HCT116 (cell line): ENCODE measurements at regions not wholly inside any gene's neighbourhood (a gene's known extent, or its start where the extent isn't known, plus 50 kb on each side); places are given as distances from the start of the nearest gene placed in this dataset.

ENCODE experiments used
- ATAC-seq: fragments of 200-7000 bp; cut with Tn5 transposase; 2 replicates; pipeline ENCODE4 v1.9.1; 2020; ENCODE audit warnings: mild to moderate bottlenecking, moderate library complexity
- BruUV-seq: library from RNA; stranded (reverse); fragments of 400-500 nt; replicated peaks from 2 replicates; lab custom pipeline; 2021; lab: Mats Ljungman, UMichigan
- CTCF ChIA-PET: fragments of 300-600 bp; sonication (Branson Sonifier 250); formaldehyde crosslinking; loops from one replicate; lab custom pipeline; 2021; ENCODE audit warnings: antibody characterized with exemption; lab: Charles Lee
- POLR2A ChIA-PET: fragments of 300-600, 350-600 bp; sonication (Branson Sonifier 250); formaldehyde crosslinking; loops from one replicate; lab custom pipeline; 2021; ENCODE audit warnings: antibody characterized with exemption; lab: Charles Lee
- RAD21 ChIA-PET, 2 experiments: fragments of 300-600 bp; sonication (Branson Sonifier 250); formaldehyde crosslinking; loops; one replicate each; lab custom pipeline; 2023; ENCODE audit warnings: low total read pairs in 2 of 2; ENCODE audit not compliant: uncharacterized antibody in 2 of 2, unreplicated experiment in 2 of 2, low non-redundant PET in 1 of 2; lab: Charles Lee
- DNase-seq: peaks from one replicate; pipeline ENCODE4 v3.0.0-alpha.2; 2010; ENCODE audit warnings: low read depth, low spot score
- H2AFZ ChIP-seq: fragments of 200-600 bp; shearing (Covaris generic), sonication (generic); 2 replicates; pipeline ENCODE4 v1.6.1; 2017; ENCODE audit warnings: low read depth, mixed run types, mixed read lengths, antibody characterized with exemption, low read length; ENCODE audit not compliant: poor library complexity, severe bottlenecking
- H3K27ac ChIP-seq: 2 replicates; pipeline ENCODE4 v1.5.1; 2012; ENCODE audit warnings: low read depth, low read length
- H3K27me3 ChIP-seq: fragments of 200-600 bp; sonication (generic); 2 replicates; pipeline ENCODE4 v1.6.1; 2016; ENCODE audit warnings: mixed run types, low read length, mixed read lengths; ENCODE audit not compliant: insufficient read depth
- H3K36me3 ChIP-seq, 2 experiments: fragments of 200-500 bp in 1 of 2; fragments of 200-600 bp in 1 of 2; sonication (Bioruptor generic) in 1 of 2; sonication (generic) in 1 of 2; 2 replicates each; pipeline versions ENCODE4 v1.5.1 to v1.6.1; 2014 to 2016; ENCODE audit warnings: low read length in 2 of 2, inconsistent platforms in 1 of 2, mixed read lengths in 1 of 2, mixed run types in 1 of 2; ENCODE audit not compliant: insufficient read depth in 2 of 2, control insufficient read depth in 1 of 2
- H3K4me1 ChIP-seq, 2 experiments: fragments of 200-600 bp in 1 of 2; sonication (generic) in 1 of 2; 2 replicates each; pipeline versions ENCODE4 v1.5.1 to v1.6.1; 2012 to 2017; ENCODE audit warnings: low read length in 2 of 2, inconsistent platforms in 1 of 2, mild to moderate bottlenecking in 1 of 2, mixed read lengths in 1 of 2, mixed run types in 1 of 2, moderate library complexity in 1 of 2; ENCODE audit not compliant: insufficient read depth in 2 of 2, control insufficient read depth in 1 of 2
- H3K4me2 ChIP-seq: fragments of 200-600 bp; sonication (generic); 2 replicates; pipeline ENCODE4 v1.6.1; 2017; ENCODE audit warnings: mixed run types, low read length, mixed read lengths
- H3K4me3 ChIP-seq, 2 experiments: fragments of 200-600 bp in 1 of 2; sonication (generic) in 1 of 2; replicated peaks in 1 of 2; 2 replicates each; pipeline ENCODE4 v1.5.1; 2011 to 2016; ENCODE audit warnings: low read length in 2 of 2, control low read depth in 1 of 2, low read depth in 1 of 2, mild to moderate bottlenecking in 1 of 2, mixed read lengths in 1 of 2, mixed run types in 1 of 2
- H3K79me2 ChIP-seq: fragments of 200-600 bp; sonication (generic); 2 replicates; pipeline ENCODE4 v1.6.1; 2017; ENCODE audit warnings: mild to moderate bottlenecking, mixed run types, low read length, moderate library complexity, mixed read lengths; ENCODE audit not compliant: insufficient read depth
- H3K9ac ChIP-seq: fragments of 200-600 bp; sonication (generic); 2 replicates; pipeline ENCODE4 v1.6.1; 2016; ENCODE audit warnings: low read length, mixed read lengths
- H3K9me2 ChIP-seq: fragments of 200-600 bp; sonication (generic), shearing (Covaris generic); 2 replicates; pipeline ENCODE4 v1.6.1; 2017; ENCODE audit warnings: mixed run types, mild to moderate bottlenecking, moderate library complexity; ENCODE audit not compliant: insufficient read depth
- H3K9me3 ChIP-seq, 2 experiments: fragments of 200-500 bp in 1 of 2; fragments of 200-600 bp in 1 of 2; sonication (Bioruptor generic) in 1 of 2; sonication (generic) in 1 of 2; 2 replicates each; pipeline ENCODE4 v1.6.1; 2014 to 2017; ENCODE audit warnings: low read length in 2 of 2, mixed read lengths in 2 of 2, inconsistent platforms in 1 of 2, low read depth in 1 of 2, mild to moderate bottlenecking in 1 of 2, mixed run types in 1 of 2, moderate library complexity in 1 of 2; ENCODE audit not compliant: control insufficient read depth in 1 of 2, insufficient read depth in 1 of 2
- H4K20me1 ChIP-seq: fragments of 200-600 bp; sonication (generic), shearing (Covaris generic); 2 replicates; pipeline ENCODE4 v1.6.1; 2017; ENCODE audit warnings: mixed run types, mild to moderate bottlenecking, moderate library complexity; ENCODE audit not compliant: insufficient read depth
- ATF3 ChIP-seq: IDR thresholded peaks from 2 replicates; pipeline ENCODE4 v1.6.1; 2012
- CBX3 ChIP-seq: IDR thresholded peaks from 2 replicates; pipeline ENCODE4 v1.6.1; 2012; ENCODE audit warnings: low read depth
- CEBPB ChIP-seq: IDR thresholded peaks from 2 replicates; pipeline ENCODE4 v1.6.1; 2012; ENCODE audit warnings: low read depth
- EGR1 ChIP-seq: IDR thresholded peaks from 2 replicates; pipeline ENCODE4 v1.6.1; 2012; ENCODE audit warnings: low read depth
- ELF1 ChIP-seq: IDR thresholded peaks from 2 replicates; pipeline ENCODE4 v1.6.1; 2012; ENCODE audit warnings: low read depth, borderline replicate concordance
- EZH2 ChIP-seq: fragments of 200-600 bp; sonication (generic); IDR thresholded peaks from 2 replicates; pipeline ENCODE4 v1.6.1; 2017; ENCODE audit warnings: antibody characterized with exemption, mixed run types
- FOSL1 ChIP-seq: IDR thresholded peaks from 2 replicates; pipeline ENCODE4 v1.6.1; 2012; ENCODE audit warnings: low read depth
- JUND ChIP-seq: IDR thresholded peaks from 2 replicates; pipeline ENCODE4 v1.6.1; 2012
- POLR2A ChIP-seq: IDR thresholded peaks from 2 replicates; pipeline ENCODE4 v1.7.0; 2011; ENCODE audit warnings: borderline replicate concordance; ENCODE audit not compliant: insufficient read depth, insufficient read length; ENCODE audit errors: extremely low read depth
- POLR2AphosphoS5 ChIP-seq: IDR thresholded peaks from 2 replicates; pipeline ENCODE4 v1.6.1; 2011; ENCODE audit warnings: mild to moderate bottlenecking, low read depth, low read length, moderate library complexity
- RAD21 ChIP-seq: IDR thresholded peaks from 2 replicates; pipeline ENCODE4 v1.6.1; 2012; ENCODE audit warnings: low read depth, mild to moderate bottlenecking
- SIN3A ChIP-seq: IDR thresholded peaks from 2 replicates; pipeline ENCODE4 v1.6.1; 2012; ENCODE audit warnings: low read depth
- SP1 ChIP-seq: IDR thresholded peaks from 2 replicates; pipeline ENCODE4 v1.6.1; 2012; ENCODE audit warnings: low read depth
- TCF7L2 ChIP-seq: IDR thresholded peaks from 2 replicates; pipeline ENCODE4 v1.7.0; 2011; ENCODE audit warnings: borderline replicate concordance, inconsistent platforms; ENCODE audit not compliant: insufficient read depth, insufficient read length; ENCODE audit errors: extremely low read depth
- YY1 ChIP-seq: IDR thresholded peaks from 2 replicates; pipeline ENCODE4 v1.6.1; 2011; ENCODE audit warnings: low read length, low read depth, moderate library complexity, mild to moderate bottlenecking; ENCODE audit not compliant: insufficient replicate concordance; ENCODE audit errors: extremely low read depth
- ZFX ChIP-seq: fragments of 450-650 bp; IDR thresholded peaks from 2 replicates; pipeline ENCODE4 v1.6.1; 2017
- ZNF274 ChIP-seq: fragments of 200-500 bp; sonication (Bioruptor generic); IDR thresholded peaks from 2 replicates; pipeline ENCODE4 v1.6.1; 2014; ENCODE audit warnings: mild to moderate bottlenecking, low read depth, low read length, inconsistent platforms
- intact Hi-C: fragments of 100-400 bp; cut with micrococcal nuclease; formaldehyde crosslinking; loops from 2 replicates; pipeline ENCODE4 v1.10.0; 2022
- TF ChIP-seq, protein P1 (sequence below): IDR thresholded peaks from 2 replicates; pipeline ENCODE4 v1.6.1; 2011; ENCODE audit warnings: mild to moderate bottlenecking, low read length, moderate library complexity; ENCODE audit not compliant: insufficient replicate concordance; ENCODE audit errors: extremely low read depth
- TF ChIP-seq, protein P2 (sequence below): IDR thresholded peaks from 2 replicates; pipeline ENCODE4 v1.6.1; 2012; ENCODE audit warnings: low read depth

DNA sequence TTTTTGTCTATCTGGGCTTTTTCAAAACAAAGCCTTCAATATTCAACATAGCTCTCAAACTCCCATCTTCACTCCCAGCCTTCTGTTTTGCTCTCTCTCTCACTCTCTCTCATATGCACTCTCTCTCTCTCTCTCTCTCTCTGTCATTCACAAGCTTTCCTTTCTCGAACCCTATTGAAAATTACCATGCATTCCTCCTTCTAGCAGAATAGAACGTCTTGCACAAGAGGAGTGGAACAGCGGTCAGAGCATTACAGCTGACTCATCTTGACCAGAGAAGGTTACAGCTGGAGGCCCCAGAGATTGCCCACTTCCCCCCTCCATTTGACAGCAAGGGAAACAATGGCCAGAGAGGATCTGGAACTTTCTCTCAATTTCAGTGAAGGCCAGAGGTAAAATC lies 51.0 kb upstream of the LIFR start:
- ATAC-seq (no peak), DNase-seq (no peak)
- intact Hi-C loops, result no loop called here
- Histone ChIP-seq H3K9ac (no peak overlapping the region), H3K4me2 (no peak overlapping the region), H2AFZ (no peak overlapping the region), H4K20me1 (no peaks in the 10 kb centered on the region), H3K27ac (no peak overlapping the region), H3K27me3 (no peaks in the 10 kb centered on the region), H3K36me3 (no peaks in the 10 kb centered on the region), H3K9me2 (no peaks in the 10 kb centered on the region), H3K9me3 (no peaks in the 10 kb centered on the region), H3K4me1 (peaks cover 0 to 8% of the 10 kb centered on the region in 2 experiments; a peak in 2 of 4 replicates), H3K79me2 (no peaks in the 10 kb centered on the region), H3K4me3 (no peak overlapping the region)
- no TSS peak for BruUV-seq
- ChIA-PET CTCF (no interaction called here), RAD21 (no interaction called here), POLR2A (no interaction called here)
- TF ChIP-seq ZFX (no peak), CBX3 (no peak), ELF1 (no peak), RAD21 (no peak), POLR2A (no peak), SP1 (no peak), TCF7L2 (no peak), ZNF274 (no peak), POLR2AphosphoS5 (no peak), CEBPB (no peak), EZH2 (no peak), JUND (no peak), SIN3A (no peak), EGR1 (no peak), FOSL1 (no peak), ATF3 (no peak), YY1 (no peak)
- TF ChIP-seq, protein P1, sequence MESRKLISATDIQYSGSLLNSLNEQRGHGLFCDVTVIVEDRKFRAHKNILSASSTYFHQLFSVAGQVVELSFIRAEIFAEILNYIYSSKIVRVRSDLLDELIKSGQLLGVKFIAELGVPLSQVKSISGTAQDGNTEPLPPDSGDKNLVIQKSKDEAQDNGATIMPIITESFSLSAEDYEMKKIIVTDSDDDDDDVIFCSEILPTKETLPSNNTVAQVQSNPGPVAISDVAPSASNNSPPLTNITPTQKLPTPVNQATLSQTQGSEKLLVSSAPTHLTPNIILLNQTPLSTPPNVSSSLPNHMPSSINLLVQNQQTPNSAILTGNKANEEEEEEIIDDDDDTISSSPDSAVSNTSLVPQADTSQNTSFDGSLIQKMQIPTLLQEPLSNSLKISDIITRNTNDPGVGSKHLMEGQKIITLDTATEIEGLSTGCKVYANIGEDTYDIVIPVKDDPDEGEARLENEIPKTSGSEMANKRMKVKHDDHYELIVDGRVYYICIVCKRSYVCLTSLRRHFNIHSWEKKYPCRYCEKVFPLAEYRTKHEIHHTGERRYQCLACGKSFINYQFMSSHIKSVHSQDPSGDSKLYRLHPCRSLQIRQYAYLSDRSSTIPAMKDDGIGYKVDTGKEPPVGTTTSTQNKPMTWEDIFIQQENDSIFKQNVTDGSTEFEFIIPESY, result no peak
- TF ChIP-seq, protein P2, sequence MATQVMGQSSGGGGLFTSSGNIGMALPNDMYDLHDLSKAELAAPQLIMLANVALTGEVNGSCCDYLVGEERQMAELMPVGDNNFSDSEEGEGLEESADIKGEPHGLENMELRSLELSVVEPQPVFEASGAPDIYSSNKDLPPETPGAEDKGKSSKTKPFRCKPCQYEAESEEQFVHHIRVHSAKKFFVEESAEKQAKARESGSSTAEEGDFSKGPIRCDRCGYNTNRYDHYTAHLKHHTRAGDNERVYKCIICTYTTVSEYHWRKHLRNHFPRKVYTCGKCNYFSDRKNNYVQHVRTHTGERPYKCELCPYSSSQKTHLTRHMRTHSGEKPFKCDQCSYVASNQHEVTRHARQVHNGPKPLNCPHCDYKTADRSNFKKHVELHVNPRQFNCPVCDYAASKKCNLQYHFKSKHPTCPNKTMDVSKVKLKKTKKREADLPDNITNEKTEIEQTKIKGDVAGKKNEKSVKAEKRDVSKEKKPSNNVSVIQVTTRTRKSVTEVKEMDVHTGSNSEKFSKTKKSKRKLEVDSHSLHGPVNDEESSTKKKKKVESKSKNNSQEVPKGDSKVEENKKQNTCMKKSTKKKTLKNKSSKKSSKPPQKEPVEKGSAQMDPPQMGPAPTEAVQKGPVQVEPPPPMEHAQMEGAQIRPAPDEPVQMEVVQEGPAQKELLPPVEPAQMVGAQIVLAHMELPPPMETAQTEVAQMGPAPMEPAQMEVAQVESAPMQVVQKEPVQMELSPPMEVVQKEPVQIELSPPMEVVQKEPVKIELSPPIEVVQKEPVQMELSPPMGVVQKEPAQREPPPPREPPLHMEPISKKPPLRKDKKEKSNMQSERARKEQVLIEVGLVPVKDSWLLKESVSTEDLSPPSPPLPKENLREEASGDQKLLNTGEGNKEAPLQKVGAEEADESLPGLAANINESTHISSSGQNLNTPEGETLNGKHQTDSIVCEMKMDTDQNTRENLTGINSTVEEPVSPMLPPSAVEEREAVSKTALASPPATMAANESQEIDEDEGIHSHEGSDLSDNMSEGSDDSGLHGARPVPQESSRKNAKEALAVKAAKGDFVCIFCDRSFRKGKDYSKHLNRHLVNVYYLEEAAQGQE, result no peak
